ENCODE measurements at regions not wholly inside any gene's neighbourhood (a gene's known extent, or its start where the extent isn't known, plus 50 kb on each side); places are given as distances from the start of the nearest gene placed in this dataset.
A peak's percentile ranks its signal among the peaks of the same experiment; 100 is the strongest.

- H3K36me3 Mint-ChIP-seq (ENCODE audit: low read depth, unreplicated experiment) = no peaks in the 10 kb centered on the region
- no peak overlapping the region for H3K27ac Mint-ChIP-seq (ENCODE audit: unreplicated experiment)
- H3K9me3 Mint-ChIP-seq (ENCODE audit: unreplicated experiment) = peaks cover 3% of the 10 kb centered on the region
- no peaks in the 10 kb centered on the region for H3K9me3 ChIP-seq (ENCODE audit: insufficient read depth, low read depth, low read length)
- no peak overlapping the region for H3K4me2 ChIP-seq (ENCODE audit: low read length)
- no peak overlapping the region for H2AFZ ChIP-seq (ENCODE audit: low read depth, low read length)
- H3K79me2 ChIP-seq (ENCODE audit: insufficient read depth, low read length) = no peaks in the 10 kb centered on the region
- H3K27ac ChIP-seq (ENCODE audit: low read depth, low read length) = no peak overlapping the region
- peaks cover 5% of the 10 kb centered on the region for H3K4me1 Mint-ChIP-seq (ENCODE audit: low read depth, unreplicated experiment)
- H3K4me3 ChIP-seq (ENCODE audit: insufficient read depth, low read depth, low read length) = no peak overlapping the region
- DNase-seq (ENCODE audit: low read depth) = no peak
- no peak for TF ChIP-seq EZH2 (IDR thresholded peaks at IDR 0.05; ENCODE audit: insufficient read depth, low read length)
- TF ChIP-seq CTCF (IDR thresholded peaks at IDR 0.05; ENCODE audit: insufficient read depth, low read depth, low read length) = no peak
- no peaks in the 10 kb centered on the region for H4K20me1 ChIP-seq (ENCODE audit: insufficient read depth, low read length)
- no peak overlapping the region for H3K4me3 Mint-ChIP-seq (ENCODE audit: unreplicated experiment)
- no peaks in the 10 kb centered on the region for H3K36me3 ChIP-seq (ENCODE audit: insufficient read depth, low read length)
- H3K27me3 Mint-ChIP-seq (ENCODE audit: low read depth, unreplicated experiment) = peaks cover 12% of the 10 kb centered on the region
- FAIRE-seq = no peak
- H3K9ac ChIP-seq (ENCODE audit: low read length) = no peak overlapping the region
- H3K27me3 ChIP-seq (ENCODE audit: insufficient read depth, low read length) = no peaks in the 10 kb centered on the region
- H3K4me1 ChIP-seq (ENCODE audit: insufficient read depth, low read length) = no peaks in the 10 kb centered on the region
These were observed 265.9 kb upstream of the VLDLR start for GRCh38 chr9:2355697-2355983.

GRCh38 chr9:2356041-2356790 lies 265.4 kb upstream of the VLDLR start:
- no peaks in the 10 kb centered on the region for H3K9me3 ChIP-seq (ENCODE audit: insufficient read depth, low read depth, low read length)
- DNase-seq (ENCODE audit: low read depth) (peak; percentile 60), FAIRE-seq (no peak)
- H3K79me2 ChIP-seq (ENCODE audit: insufficient read depth, low read length) = no peaks in the 10 kb centered on the region
- TF ChIP-seq CTCF (IDR thresholded peaks at IDR 0.05; ENCODE audit: insufficient read depth, low read depth, low read length) (no peak), EZH2 (IDR thresholded peaks at IDR 0.05; ENCODE audit: insufficient read depth, low read length) (no peak)
- Mint-ChIP-seq H3K4me3 (ENCODE audit: unreplicated experiment) (peak overlapping the region; percentile 27), H3K9me3 (ENCODE audit: unreplicated experiment) (peaks cover 3% of the 10 kb centered on the region), H3K4me1 (ENCODE audit: low read depth, unreplicated experiment) (peaks cover 5% of the 10 kb centered on the region), H3K27ac (ENCODE audit: unreplicated experiment) (peak overlapping the region; percentile 23), H3K36me3 (ENCODE audit: low read depth, unreplicated experiment) (no peaks in the 10 kb centered on the region), H3K27me3 (ENCODE audit: low read depth, unreplicated experiment) (peaks cover 12% of the 10 kb centered on the region)
- H3K27me3 ChIP-seq (ENCODE audit: insufficient read depth, low read length) = no peaks in the 10 kb centered on the region
- H3K9ac ChIP-seq (ENCODE audit: low read length) = no peak overlapping the region
- no peaks in the 10 kb centered on the region for H4K20me1 ChIP-seq (ENCODE audit: insufficient read depth, low read length)
- H3K4me2 ChIP-seq (ENCODE audit: low read length) = no peak overlapping the region
- H3K27ac ChIP-seq (ENCODE audit: low read depth, low read length) = no peak overlapping the region
- H2AFZ ChIP-seq (ENCODE audit: low read depth, low read length) = no peak overlapping the region
- no peaks in the 10 kb centered on the region for H3K36me3 ChIP-seq (ENCODE audit: insufficient read depth, low read length)
- H3K4me1 ChIP-seq (ENCODE audit: insufficient read depth, low read length) = no peaks in the 10 kb centered on the region
- no peak overlapping the region for H3K4me3 ChIP-seq (ENCODE audit: insufficient read depth, low read depth, low read length)

GRCh38 chr9:2359891-2360471 lies 261.6 kb upstream of the VLDLR start:
- Histone ChIP-seq H3K9ac (ENCODE audit: low read length) (no peak overlapping the region), H3K79me2 (ENCODE audit: insufficient read depth, low read length) (no peaks in the 10 kb centered on the region), H3K36me3 (ENCODE audit: insufficient read depth, low read length) (no peaks in the 10 kb centered on the region), H3K4me2 (ENCODE audit: low read length) (no peak overlapping the region), H3K4me1 (ENCODE audit: insufficient read depth, low read length) (no peaks in the 10 kb centered on the region), H4K20me1 (ENCODE audit: insufficient read depth, low read length) (no peaks in the 10 kb centered on the region), H3K9me3 (ENCODE audit: insufficient read depth, low read depth, low read length) (no peaks in the 10 kb centered on the region), H3K4me3 (ENCODE audit: insufficient read depth, low read depth, low read length) (no peak overlapping the region), H3K27me3 (ENCODE audit: insufficient read depth, low read length) (no peaks in the 10 kb centered on the region), H2AFZ (ENCODE audit: low read depth, low read length) (no peak overlapping the region), H3K27ac (ENCODE audit: low read depth, low read length) (no peak overlapping the region)
- H3K27ac Mint-ChIP-seq (ENCODE audit: unreplicated experiment) = no peak overlapping the region
- no peak for DNase-seq (ENCODE audit: low read depth)
- peaks cover 4% of the 10 kb centered on the region for H3K4me1 Mint-ChIP-seq (ENCODE audit: low read depth, unreplicated experiment)
- no peak for FAIRE-seq
- peaks cover 3% of the 10 kb centered on the region for H3K9me3 Mint-ChIP-seq (ENCODE audit: unreplicated experiment)
- H3K27me3 Mint-ChIP-seq (ENCODE audit: low read depth, unreplicated experiment) = peaks cover 8% of the 10 kb centered on the region
- H3K36me3 Mint-ChIP-seq (ENCODE audit: low read depth, unreplicated experiment) = no peaks in the 10 kb centered on the region
- no peak for TF ChIP-seq CTCF (IDR thresholded peaks at IDR 0.05; ENCODE audit: insufficient read depth, low read depth, low read length)
- no peak for TF ChIP-seq EZH2 (IDR thresholded peaks at IDR 0.05; ENCODE audit: insufficient read depth, low read length)
- H3K4me3 Mint-ChIP-seq (ENCODE audit: unreplicated experiment) = no peak overlapping the region

Data from astrocyte (in vitro differentiated cells and primary cell).